GM12878 (cell line): ENCODE measurements at regions not wholly inside any gene's neighbourhood (a gene's known extent, or its start where the extent isn't known, plus 50 kb on each side); places are given as distances from the start of the nearest gene placed in this dataset.

Experiments
- ATAC-seq: fragments of 200-7000 bp; cut with Tn5 transposase; 3 replicates; pipeline ENCODE4 v1.9.1; 2020; ENCODE audit warnings: mild to moderate bottlenecking, moderate library complexity
- BruUV-seq: library from RNA; stranded (reverse); fragments of 400-500 nt; replicated peaks from 2 replicates; lab custom pipeline; 2021; lab: Mats Ljungman, UMichigan
- CTCF ChIA-PET: fragments of 300-600 bp; sonication (Branson Sonifier 250); formaldehyde crosslinking; extraction: SDS; loops from one replicate; lab custom pipeline; 2021; ENCODE audit warnings: inconsistent platforms; lab: Yijun Ruan, JAX
- POLR2A ChIA-PET: fragments of 350-600 bp; formaldehyde crosslinking; extraction: SDS; loops from one replicate; lab custom pipeline; 2021; ENCODE audit warnings: inconsistent platforms; lab: Charles Lee
- RAD21 ChIA-PET: fragments of 300-600 bp; sonication (Branson Sonifier 250); formaldehyde crosslinking; loops from one replicate; lab custom pipeline; 2023; ENCODE audit warnings: antibody characterized with exemption; ENCODE audit not compliant: unreplicated experiment; lab: Charles Lee
- SMC1A ChIA-PET: fragments of 300-600 bp; sonication (Branson Sonifier 250); formaldehyde crosslinking; loops from one replicate; lab custom pipeline; 2023; ENCODE audit not compliant: unreplicated experiment, uncharacterized antibody; lab: Charles Lee
- DNase-seq: peaks from one replicate; pipeline ENCODE4 v3.0.0-alpha.2; 2011; ENCODE audit warnings: low read depth, low spot score
- FAIRE-seq: peaks from 3 replicates; lab custom pipeline; 2011; peaks lifted over from hg19 to GRCh38; lab: Jason Lieb, UNC
- H2AFZ ChIP-seq: 2 replicates; pipeline ENCODE4 v1.6.0; 2011; ENCODE audit warnings: low read depth, low read length, control low read depth; ENCODE audit not compliant: control insufficient read depth
- H3K27ac ChIP-seq: 2 replicates; pipeline ENCODE4 v1.5.1; 2011; ENCODE audit warnings: control low read depth; ENCODE audit not compliant: control insufficient read depth, insufficient read depth
- H3K27me3 ChIP-seq, 2 experiments: replicated peaks in 1 of 2; 2 replicates each; pipeline versions ENCODE4 v1.6.0 to v1.6.1; 2011; ENCODE audit warnings: low read length in 1 of 2; ENCODE audit not compliant: control insufficient read depth in 2 of 2, insufficient read depth in 2 of 2
- H3K36me3 ChIP-seq, 2 experiments: 2 replicates each; pipeline ENCODE4 v1.5.1; 2011; ENCODE audit warnings: low read length in 1 of 2; ENCODE audit not compliant: control insufficient read depth in 2 of 2, insufficient read depth in 2 of 2
- H3K4me1 ChIP-seq: 2 replicates; pipeline ENCODE4 v1.6.1; 2011; ENCODE audit warnings: mild to moderate bottlenecking, low read length, moderate library complexity, mixed read lengths; ENCODE audit not compliant: control insufficient read depth, insufficient read depth
- H3K4me2 ChIP-seq: 2 replicates; pipeline ENCODE4 v1.6.0; 2011; ENCODE audit warnings: control low read depth; ENCODE audit not compliant: control insufficient read depth, insufficient read depth
- H3K4me3 ChIP-seq: fragments of 200-600 bp; sonication (generic); 2 replicates; pipeline ENCODE4 v1.5.1; 2016
- H3K79me2 ChIP-seq: 2 replicates; pipeline ENCODE4 v1.6.0; 2011; ENCODE audit warnings: low read length; ENCODE audit not compliant: control insufficient read depth, insufficient read depth
- H3K9ac ChIP-seq: 2 replicates; pipeline ENCODE4 v1.8.0; 2011; ENCODE audit warnings: low read length, control low read depth, mixed read lengths; ENCODE audit not compliant: control insufficient read depth, insufficient read depth
- H3K9me3 ChIP-seq: replicated peaks from 3 replicates; pipeline ENCODE4 v1.5.1; 2011; ENCODE audit warnings: mild to moderate bottlenecking, low read length; ENCODE audit not compliant: control insufficient read depth, insufficient read depth
- H4K20me1 ChIP-seq: 2 replicates; pipeline ENCODE4 v1.6.0; 2011; ENCODE audit not compliant: control insufficient read depth, insufficient read depth
- E2F8 ChIP-seq: fragments of 450-650 bp; IDR thresholded peaks from 2 replicates; pipeline ENCODE4 v1.6.1; 2018; ENCODE audit warnings: mild to moderate bottlenecking, low read depth, moderate library complexity; ENCODE audit not compliant: partially characterized antibody
- MTA2 ChIP-seq: fragments of 450-650 bp; IDR thresholded peaks from 2 replicates; pipeline ENCODE4 v1.6.1; 2016; ENCODE audit warnings: low read depth, mild to moderate bottlenecking, moderate library complexity
- MYB ChIP-seq: fragments of 150-350 bp; IDR thresholded peaks from 2 replicates; pipeline ENCODE4 v1.6.1; 2014; ENCODE audit warnings: mild to moderate bottlenecking, low read depth, low read length, borderline replicate concordance
- NFYB ChIP-seq: IDR thresholded peaks from 2 replicates; pipeline ENCODE4 v1.6.1; 2011; ENCODE audit warnings: low read depth, mild to moderate bottlenecking, low read length, improper control_type of control experiment, moderate library complexity; ENCODE audit not compliant: insufficient read depth
- PKNOX1 ChIP-seq: fragments of 450-650 bp; IDR thresholded peaks from 2 replicates; pipeline ENCODE4 v1.6.1; 2016; ENCODE audit warnings: mild to moderate bottlenecking
- RELA ChIP-seq: fragments of 450-650 bp; IDR thresholded peaks from 2 replicates; pipeline ENCODE4 v1.8.0; 2014; ENCODE audit warnings: borderline replicate concordance; ENCODE audit not compliant: partially characterized antibody
- SREBF2 ChIP-seq: IDR thresholded peaks from 2 replicates; pipeline ENCODE4 v1.6.1; 2012; ENCODE audit warnings: mild to moderate bottlenecking, low read length
- YY1 ChIP-seq: IDR thresholded peaks from 2 replicates; pipeline ENCODE4 v1.6.1; 2011; ENCODE audit warnings: low read depth, mild to moderate bottlenecking, low read length
- ZBED1 ChIP-seq: IDR thresholded peaks from 2 replicates; pipeline ENCODE4 v1.6.1; 2016; ENCODE audit warnings: borderline replicate concordance
- ZZZ3 ChIP-seq: IDR thresholded peaks from 2 replicates; pipeline ENCODE4 v1.6.1; 2011; ENCODE audit warnings: low read depth; ENCODE audit not compliant: control insufficient read depth, insufficient read length
- WGBS: methylation state at CpG from one replicate; pipeline ENCODE4 v1.1.6; 2016; ENCODE audit warnings: low lambda C conversion rate; ENCODE audit not compliant: insufficient replicate concordance, insufficient coverage; ENCODE audit errors: missing lambda C conversion rate; 5-methylcytosine and 5-hydroxymethylcytosine counted together
- in situ Hi-C: fragments of 300-500 bp; cut with MboI; formaldehyde crosslinking; loops from 9 replicates; pipeline ENCODE4 v1.14.3; 2018; ENCODE audit warnings: mixed read lengths
- intact Hi-C: fragments of 100-400 bp; cut with micrococcal nuclease; formaldehyde crosslinking; loops from one replicate; pipeline ENCODE4 v1.14.2; 2022; ENCODE audit not compliant: unreplicated experiment

- Histone ChIP-seq H3K36me3 (no peaks in the 10 kb centered on the region), H3K9ac (no peak overlapping the region), H3K4me3 (no peak overlapping the region), H3K4me2 (no peak overlapping the region), H3K27ac (no peak overlapping the region), H3K9me3 (no peaks in the 10 kb centered on the region), H4K20me1 (no peaks in the 10 kb centered on the region), H3K27me3 (no peaks in the 10 kb centered on the region), H2AFZ (no peak overlapping the region), H3K79me2 (no peaks in the 10 kb centered on the region), H3K4me1 (no peaks in the 10 kb centered on the region)
- intact Hi-C loops, result no loop called here
- WGBS, result 24% methylated on average over 14 of the region's 14 CpGs
- ChIA-PET POLR2A (no interaction called here), CTCF (no interaction called here), SMC1A (no interaction called here), RAD21 (no interaction called here)
- FAIRE-seq (no peak), DNase-seq (no peak), ATAC-seq (no peak)
- in situ Hi-C loops, result no loop called here
- BruUV-seq, result no TSS peak
- TF ChIP-seq E2F8 (no peak), MTA2 (no peak), ZBED1 (no peak), RELA (no peak), ZZZ3 (no peak), YY1 (no peak), MYB (no peak), SREBF2 (no peak), NFYB (no peak), PKNOX1 (no peak)
These were observed 68.1 kb downstream of the CUZD1 start for GRCh38 chr10:122777515-122778059.
